ENCODE measurements at regions not wholly inside any gene's neighbourhood (a gene's known extent, or its start where the extent isn't known, plus 50 kb on each side); places are given as distances from the start of the nearest gene placed in this dataset.
A peak's percentile ranks its signal among the peaks of the same experiment; 100 is the strongest.

DNA sequence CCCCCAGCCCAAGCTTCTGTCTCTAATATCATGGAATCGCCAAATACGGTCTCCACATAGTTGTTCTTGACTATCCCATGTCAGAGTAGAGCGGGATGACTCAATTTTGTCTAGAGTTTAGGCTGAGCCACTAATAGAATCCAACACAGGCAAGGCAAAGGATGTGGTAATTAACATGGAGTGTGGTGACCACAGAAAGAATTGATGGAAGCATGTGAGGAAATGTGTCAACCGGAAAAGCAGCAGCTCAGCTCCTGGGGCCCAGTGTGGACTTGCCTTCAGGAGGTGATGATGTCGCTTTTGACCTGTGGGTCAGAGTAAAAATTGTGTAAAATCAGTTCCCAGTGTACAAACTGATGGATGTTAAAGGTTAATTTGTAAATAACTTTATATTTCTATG, 139.3 kb upstream of the KLF6 start (continued):
- TF ChIP-seq, protein P1, sequence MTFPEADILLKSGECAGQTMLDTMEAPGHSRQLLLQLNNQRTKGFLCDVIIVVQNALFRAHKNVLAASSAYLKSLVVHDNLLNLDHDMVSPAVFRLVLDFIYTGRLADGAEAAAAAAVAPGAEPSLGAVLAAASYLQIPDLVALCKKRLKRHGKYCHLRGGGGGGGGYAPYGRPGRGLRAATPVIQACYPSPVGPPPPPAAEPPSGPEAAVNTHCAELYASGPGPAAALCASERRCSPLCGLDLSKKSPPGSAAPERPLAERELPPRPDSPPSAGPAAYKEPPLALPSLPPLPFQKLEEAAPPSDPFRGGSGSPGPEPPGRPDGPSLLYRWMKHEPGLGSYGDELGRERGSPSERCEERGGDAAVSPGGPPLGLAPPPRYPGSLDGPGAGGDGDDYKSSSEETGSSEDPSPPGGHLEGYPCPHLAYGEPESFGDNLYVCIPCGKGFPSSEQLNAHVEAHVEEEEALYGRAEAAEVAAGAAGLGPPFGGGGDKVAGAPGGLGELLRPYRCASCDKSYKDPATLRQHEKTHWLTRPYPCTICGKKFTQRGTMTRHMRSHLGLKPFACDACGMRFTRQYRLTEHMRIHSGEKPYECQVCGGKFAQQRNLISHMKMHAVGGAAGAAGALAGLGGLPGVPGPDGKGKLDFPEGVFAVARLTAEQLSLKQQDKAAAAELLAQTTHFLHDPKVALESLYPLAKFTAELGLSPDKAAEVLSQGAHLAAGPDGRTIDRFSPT (tag by site-specific recombination; IDR thresholded peaks at IDR 0.05): peak; percentile 27; the same call in 1 of the 2 replicates
- TF ChIP-seq, protein P2, sequence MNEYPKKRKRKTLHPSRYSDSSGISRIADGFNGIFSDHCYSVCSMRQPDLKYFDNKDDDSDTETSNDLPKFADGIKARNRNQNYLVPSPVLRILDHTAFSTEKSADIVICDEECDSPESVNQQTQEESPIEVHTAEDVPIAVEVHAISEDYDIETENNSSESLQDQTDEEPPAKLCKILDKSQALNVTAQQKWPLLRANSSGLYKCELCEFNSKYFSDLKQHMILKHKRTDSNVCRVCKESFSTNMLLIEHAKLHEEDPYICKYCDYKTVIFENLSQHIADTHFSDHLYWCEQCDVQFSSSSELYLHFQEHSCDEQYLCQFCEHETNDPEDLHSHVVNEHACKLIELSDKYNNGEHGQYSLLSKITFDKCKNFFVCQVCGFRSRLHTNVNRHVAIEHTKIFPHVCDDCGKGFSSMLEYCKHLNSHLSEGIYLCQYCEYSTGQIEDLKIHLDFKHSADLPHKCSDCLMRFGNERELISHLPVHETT (tag by site-specific recombination; IDR thresholded peaks at IDR 0.05): 0 out of 2 replicates have a peak, but pooled peaks have one; percentile 21
- TF ChIP-seq IKZF3 (tag by site-specific recombination; IDR thresholded peaks at IDR 0.05) (no peak), ZNF670 (tag by site-specific recombination; IDR thresholded peaks at IDR 0.05; ENCODE audit: low read depth) (no peak), ZNF776 (tag by site-specific recombination; IDR thresholded peaks at IDR 0.05; ENCODE audit: borderline replicate concordance) (no peak), REPIN1 (tag by site-specific recombination; IDR thresholded peaks at IDR 0.05; ENCODE audit: low read depth) (no peak), SCRT1 (tag by site-specific recombination; IDR thresholded peaks at IDR 0.05; ENCODE audit: borderline replicate concordance) (no peak), ZNF624 (tag by site-specific recombination; IDR thresholded peaks at IDR 0.05) (no peak), ZFP3 (tag by site-specific recombination; IDR thresholded peaks at IDR 0.05; ENCODE audit: low read depth) (no peak), ZNF629 (tag by site-specific recombination; IDR thresholded peaks at IDR 0.05) (peak; percentile 58), OSR2 (tag by site-specific recombination; IDR thresholded peaks at IDR 0.05) (peak; percentile 47; the same call in 1 of the 2 replicates), ZNF112 (tag by site-specific recombination; IDR thresholded peaks at IDR 0.05) (no peak), ZFP69B (tag by site-specific recombination; IDR thresholded peaks at IDR 0.05) (no peak), ZNF837 (tag by site-specific recombination; IDR thresholded peaks at IDR 0.05) (no peak)
- TF ChIP-seq, protein P3, sequence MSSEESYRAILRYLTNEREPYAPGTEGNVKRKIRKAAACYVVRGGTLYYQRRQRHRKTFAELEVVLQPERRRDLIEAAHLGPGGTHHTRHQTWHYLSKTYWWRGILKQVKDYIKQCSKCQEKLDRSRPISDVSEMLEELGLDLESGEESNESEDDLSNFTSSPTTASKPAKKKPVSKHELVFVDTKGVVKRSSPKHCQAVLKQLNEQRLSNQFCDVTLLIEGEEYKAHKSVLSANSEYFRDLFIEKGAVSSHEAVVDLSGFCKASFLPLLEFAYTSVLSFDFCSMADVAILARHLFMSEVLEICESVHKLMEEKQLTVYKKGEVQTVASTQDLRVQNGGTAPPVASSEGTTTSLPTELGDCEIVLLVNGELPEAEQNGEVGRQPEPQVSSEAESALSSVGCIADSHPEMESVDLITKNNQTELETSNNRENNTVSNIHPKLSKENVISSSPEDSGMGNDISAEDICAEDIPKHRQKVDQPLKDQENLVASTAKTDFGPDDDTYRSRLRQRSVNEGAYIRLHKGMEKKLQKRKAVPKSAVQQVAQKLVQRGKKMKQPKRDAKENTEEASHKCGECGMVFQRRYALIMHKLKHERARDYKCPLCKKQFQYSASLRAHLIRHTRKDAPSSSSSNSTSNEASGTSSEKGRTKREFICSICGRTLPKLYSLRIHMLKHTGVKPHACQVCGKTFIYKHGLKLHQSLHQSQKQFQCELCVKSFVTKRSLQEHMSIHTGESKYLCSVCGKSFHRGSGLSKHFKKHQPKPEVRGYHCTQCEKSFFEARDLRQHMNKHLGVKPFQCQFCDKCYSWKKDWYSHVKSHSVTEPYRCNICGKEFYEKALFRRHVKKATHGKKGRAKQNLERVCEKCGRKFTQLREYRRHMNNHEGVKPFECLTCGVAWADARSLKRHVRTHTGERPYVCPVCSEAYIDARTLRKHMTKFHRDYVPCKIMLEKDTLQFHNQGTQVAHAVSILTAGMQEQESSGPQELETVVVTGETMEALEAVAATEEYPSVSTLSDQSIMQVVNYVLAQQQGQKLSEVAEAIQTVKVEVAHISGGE (tag by site-specific recombination; conservative IDR thresholded peaks at IDR 0.05; ENCODE audit: low read depth): no peak
- TF ChIP-seq, protein P4, sequence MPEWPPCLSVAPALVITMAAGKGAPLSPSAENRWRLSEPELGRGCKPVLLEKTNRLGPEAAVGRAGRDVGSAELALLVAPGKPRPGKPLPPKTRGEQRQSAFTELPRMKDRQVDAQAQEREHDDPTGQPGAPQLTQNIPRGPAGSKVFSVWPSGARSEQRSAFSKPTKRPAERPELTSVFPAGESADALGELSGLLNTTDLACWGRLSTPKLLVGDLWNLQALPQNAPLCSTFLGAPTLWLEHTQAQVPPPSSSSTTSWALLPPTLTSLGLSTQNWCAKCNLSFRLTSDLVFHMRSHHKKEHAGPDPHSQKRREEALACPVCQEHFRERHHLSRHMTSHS (tag by site-specific recombination; IDR thresholded peaks at IDR 0.05): no peak
- TF ChIP-seq, protein P5, sequence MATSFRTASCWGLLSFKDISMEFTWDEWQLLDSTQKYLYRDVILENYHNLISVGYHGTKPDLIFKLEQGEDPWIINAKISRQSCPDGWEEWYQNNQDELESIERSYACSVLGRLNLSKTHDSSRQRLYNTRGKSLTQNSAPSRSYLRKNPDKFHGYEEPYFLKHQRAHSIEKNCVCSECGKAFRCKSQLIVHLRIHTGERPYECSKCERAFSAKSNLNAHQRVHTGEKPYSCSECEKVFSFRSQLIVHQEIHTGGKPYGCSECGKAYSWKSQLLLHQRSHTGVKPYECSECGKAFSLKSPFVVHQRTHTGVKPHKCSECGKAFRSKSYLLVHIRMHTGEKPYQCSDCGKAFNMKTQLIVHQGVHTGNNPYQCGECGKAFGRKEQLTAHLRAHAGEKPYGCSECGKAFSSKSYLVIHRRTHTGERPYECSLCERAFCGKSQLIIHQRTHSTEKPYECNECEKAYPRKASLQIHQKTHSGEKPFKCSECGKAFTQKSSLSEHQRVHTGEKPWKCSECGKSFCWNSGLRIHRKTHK (tag by site-specific recombination; IDR thresholded peaks at IDR 0.05): no peak

DNA sequence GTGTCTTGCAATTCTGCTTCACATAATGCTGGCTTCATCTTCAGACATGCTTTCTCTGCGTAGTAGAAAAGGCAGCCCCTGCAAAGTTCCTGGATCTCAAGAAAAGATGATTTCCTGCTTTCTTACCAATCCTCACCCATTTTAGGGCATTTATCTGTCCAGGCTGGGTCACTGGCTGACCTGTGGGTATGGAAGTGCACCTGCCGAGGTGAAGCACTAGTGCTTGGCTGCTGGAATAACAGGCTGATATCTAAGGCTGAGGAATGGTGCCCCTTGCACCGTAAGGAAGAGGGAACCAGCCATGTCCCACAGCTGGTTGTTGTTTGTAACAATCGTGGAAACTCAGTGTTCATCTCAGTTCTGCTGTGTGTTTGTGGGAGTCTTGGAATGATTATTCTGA, 138.0 kb upstream of the KLF6 start:
- H3K36me3 ChIP-seq (ENCODE audit: control insufficient read depth in 2 of 2, insufficient read depth in 1 of 2, low read length in 2 of 2): no peaks in the 10 kb centered on the region
- TF ChIP-seq ZNF266 (tag by site-specific recombination; IDR thresholded peaks at IDR 0.05; ENCODE audit: low read depth) (no peak), BCL6B (tag by site-specific recombination; IDR thresholded peaks at IDR 0.05) (no peak), PRDM1 (tag by site-specific recombination; IDR thresholded peaks at IDR 0.05) (no peak), ZFP69B (tag by site-specific recombination; IDR thresholded peaks at IDR 0.05) (no peak)
- ChIA-PET POLR2A (interaction anchor here (2.1 kb wide), 1 partner anchor 138 kb away, joined by 8 read pairs; the partner anchor contains the start of gene KLF6), CTCF (no interaction called here)
- H3K4me1 ChIP-seq (ENCODE audit: control insufficient read depth, insufficient read depth, low read length): no peaks in the 10 kb centered on the region
- no peak overlapping the region for H3K27ac ChIP-seq (ENCODE audit: extremely low read depth, low read depth, low read length)
- no peaks in the 10 kb centered on the region for H3K9me3 ChIP-seq (ENCODE audit: control insufficient read depth, insufficient read depth, low read depth, low read length)
- H3K4me3 ChIP-seq (ENCODE audit: low read depth, low read length): no peak overlapping the region
